ENCODE measurements at regions not wholly inside any gene's neighbourhood (a gene's known extent, or its start where the extent isn't known, plus 50 kb on each side); places are given as distances from the start of the nearest gene placed in this dataset.

DNA sequence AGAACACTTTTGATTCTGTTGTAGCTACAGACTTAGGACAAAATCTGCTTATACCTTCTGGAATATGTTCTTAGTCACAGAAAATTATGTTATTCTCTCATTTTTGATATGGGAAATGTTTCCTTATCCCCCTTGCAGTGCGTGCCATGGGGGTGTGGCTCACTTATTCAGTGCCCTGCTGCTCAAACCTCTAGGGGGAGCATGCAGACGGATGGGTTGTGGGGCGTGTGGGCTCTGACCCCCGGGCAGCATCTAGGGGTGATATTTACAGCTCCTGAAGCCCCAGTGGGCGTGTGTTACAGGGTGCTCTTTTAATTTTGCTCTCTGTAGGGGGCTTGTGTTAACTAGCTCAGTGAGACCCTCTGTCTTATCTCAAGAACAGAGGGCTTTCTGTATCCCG is 61.3 kb upstream of the FERMT1 start:
- Mint-ChIP-seq H3K9me3 (ENCODE audit: low read depth) (peaks cover 3% of the 10 kb centered on the region), H3K27ac (ENCODE audit: unreplicated experiment) (no peak overlapping the region), H3K27me3 (ENCODE audit: low read depth) (peaks cover 30% of the 10 kb centered on the region), H3K4me1 (ENCODE audit: low read depth) (no peaks in the 10 kb centered on the region), H3K4me3 (ENCODE audit: unreplicated experiment) (no peak overlapping the region), H3K36me3 (ENCODE audit: low read depth) (no peaks in the 10 kb centered on the region)
- DNase-seq (ENCODE audit: low spot score) = no peak
- TF ChIP-seq, protein P1, sequence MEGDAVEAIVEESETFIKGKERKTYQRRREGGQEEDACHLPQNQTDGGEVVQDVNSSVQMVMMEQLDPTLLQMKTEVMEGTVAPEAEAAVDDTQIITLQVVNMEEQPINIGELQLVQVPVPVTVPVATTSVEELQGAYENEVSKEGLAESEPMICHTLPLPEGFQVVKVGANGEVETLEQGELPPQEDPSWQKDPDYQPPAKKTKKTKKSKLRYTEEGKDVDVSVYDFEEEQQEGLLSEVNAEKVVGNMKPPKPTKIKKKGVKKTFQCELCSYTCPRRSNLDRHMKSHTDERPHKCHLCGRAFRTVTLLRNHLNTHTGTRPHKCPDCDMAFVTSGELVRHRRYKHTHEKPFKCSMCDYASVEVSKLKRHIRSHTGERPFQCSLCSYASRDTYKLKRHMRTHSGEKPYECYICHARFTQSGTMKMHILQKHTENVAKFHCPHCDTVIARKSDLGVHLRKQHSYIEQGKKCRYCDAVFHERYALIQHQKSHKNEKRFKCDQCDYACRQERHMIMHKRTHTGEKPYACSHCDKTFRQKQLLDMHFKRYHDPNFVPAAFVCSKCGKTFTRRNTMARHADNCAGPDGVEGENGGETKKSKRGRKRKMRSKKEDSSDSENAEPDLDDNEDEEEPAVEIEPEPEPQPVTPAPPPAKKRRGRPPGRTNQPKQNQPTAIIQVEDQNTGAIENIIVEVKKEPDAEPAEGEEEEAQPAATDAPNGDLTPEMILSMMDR (IDR thresholded peaks at IDR 0.05) = peak; percentile 36

DNA sequence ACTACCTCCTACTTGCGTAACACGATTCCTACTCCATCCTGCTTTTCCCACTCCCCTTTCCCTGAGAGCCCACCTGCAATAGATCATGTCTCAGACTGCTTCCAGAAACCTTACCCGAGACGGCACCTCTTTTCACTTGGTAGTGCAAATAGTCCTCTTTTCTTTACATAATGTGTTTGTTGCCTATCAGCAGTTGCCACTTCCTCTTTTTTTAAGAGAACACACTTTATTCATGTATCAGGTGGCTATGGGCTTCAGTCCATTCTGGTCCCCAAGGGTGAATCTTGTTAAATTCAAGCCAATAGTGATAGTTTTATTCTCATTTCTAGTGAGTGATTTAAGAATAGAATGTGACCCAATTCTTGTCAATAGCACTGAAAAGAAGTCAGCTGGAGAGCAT is 57.7 kb upstream of the FERMT1 start:
- TF ChIP-seq, protein P1 (IDR thresholded peaks at IDR 0.05) = no peak
- Mint-ChIP-seq H3K9me3 (ENCODE audit: low read depth) (no peaks in the 10 kb centered on the region), H3K27me3 (ENCODE audit: low read depth) (peaks cover 44% of the 10 kb centered on the region), H3K4me3 (ENCODE audit: unreplicated experiment) (no peak overlapping the region), H3K4me1 (ENCODE audit: low read depth) (no peaks in the 10 kb centered on the region), H3K36me3 (ENCODE audit: low read depth) (no peaks in the 10 kb centered on the region), H3K27ac (ENCODE audit: unreplicated experiment) (no peak overlapping the region)
- DNase-seq (ENCODE audit: low spot score) = no peak

DNA sequence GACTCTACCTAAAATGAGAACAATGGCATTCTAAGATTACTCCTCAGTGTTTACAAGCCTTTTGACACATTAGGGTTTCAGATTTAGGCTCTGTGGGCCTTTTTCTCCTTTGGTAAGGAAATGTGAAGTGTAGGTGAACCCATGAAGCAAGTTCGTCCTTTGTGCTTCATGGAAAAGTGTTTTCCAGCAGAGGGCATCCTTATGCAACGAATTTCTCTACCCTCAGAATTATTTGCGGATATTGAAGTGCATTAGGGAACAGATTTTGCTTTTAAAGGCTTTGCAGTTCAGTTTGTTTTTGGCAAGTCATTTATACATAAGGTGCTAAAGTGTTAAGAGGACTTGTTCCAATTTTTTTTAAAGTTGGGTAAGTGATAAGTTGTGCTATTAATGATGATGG is 55.7 kb upstream of the FERMT1 start:
- DNase-seq (ENCODE audit: low spot score) = no peak
- H3K9me3 Mint-ChIP-seq (ENCODE audit: low read depth) = no peaks in the 10 kb centered on the region
- no peak overlapping the region for H3K4me3 Mint-ChIP-seq (ENCODE audit: unreplicated experiment)
- H3K27me3 Mint-ChIP-seq (ENCODE audit: low read depth) = peaks cover 42% of the 10 kb centered on the region
- TF ChIP-seq, protein P1 (IDR thresholded peaks at IDR 0.05) = peak; percentile 83
- H3K27ac Mint-ChIP-seq (ENCODE audit: unreplicated experiment) = no peak overlapping the region
- no peaks in the 10 kb centered on the region for H3K36me3 Mint-ChIP-seq (ENCODE audit: low read depth)
- H3K4me1 Mint-ChIP-seq (ENCODE audit: low read depth) = no peaks in the 10 kb centered on the region

DNA sequence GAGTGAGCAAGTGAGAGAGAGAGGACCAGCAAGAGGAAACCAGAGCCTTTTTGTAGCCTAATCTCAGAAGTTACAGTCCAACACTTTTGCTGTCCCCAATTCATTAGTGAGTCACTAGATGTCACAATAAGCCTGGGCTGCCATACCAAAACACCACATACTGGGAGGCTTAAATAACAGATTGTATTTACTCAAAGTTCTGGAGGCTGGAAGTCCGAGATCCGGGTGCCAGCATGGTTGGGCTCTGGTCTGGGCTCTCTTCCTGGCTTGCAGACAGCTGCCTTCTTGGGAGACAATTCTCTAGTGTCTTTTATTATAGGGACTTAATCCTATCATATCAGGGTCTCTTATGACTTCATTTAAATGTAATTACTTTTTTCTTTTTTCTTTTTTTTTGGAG is 50.7 kb upstream of the FERMT1 start:
- DNase-seq (ENCODE audit: low spot score) = no peak
- H3K27me3 Mint-ChIP-seq (ENCODE audit: low read depth) = peaks cover 33% of the 10 kb centered on the region
- no peak overlapping the region for H3K27ac Mint-ChIP-seq (ENCODE audit: unreplicated experiment)
- H3K4me1 Mint-ChIP-seq (ENCODE audit: low read depth) = no peaks in the 10 kb centered on the region
- TF ChIP-seq, protein P1 (IDR thresholded peaks at IDR 0.05) = no peak
- peaks cover 7% of the 10 kb centered on the region for H3K9me3 Mint-ChIP-seq (ENCODE audit: low read depth)
- H3K4me3 Mint-ChIP-seq (ENCODE audit: unreplicated experiment) = no peak overlapping the region
- peaks cover 2% of the 10 kb centered on the region for H3K36me3 Mint-ChIP-seq (ENCODE audit: low read depth)
